Hematopoietic multipotent progenitor cell treated with erythropoietin and hydrocortisone succinate and interleukin-3 and kit ligand, for 8 days (in vitro differentiated cells): ENCODE measurements at regions not wholly inside any gene's neighbourhood (a gene's known extent, or its start where the extent isn't known, plus 50 kb on each side); places are given as distances from the start of the nearest gene placed in this dataset.

Experiments used
- DNase-seq: peaks from one replicate; pipeline ENCODE4 v3.0.0-alpha.2; 2015

GRCh38 chr9:134214386-134214765 lies 50.0 kb upstream of the RNU6ATAC start:
- DNase-seq, result no peak

GRCh38 chr9:134214766-134215419 lies 50.5 kb upstream of the RNU6ATAC start:
- DNase-seq, result no peak

- DNase-seq, result no peak
Measured at GRCh38 chr9:134215420-134215698, 51.0 kb upstream of the RNU6ATAC start.

- peak; percentile 7 for DNase-seq
Measured at GRCh38 chr9:134215699-134216448, 51.5 kb upstream of the RNU6ATAC start.

DNA sequence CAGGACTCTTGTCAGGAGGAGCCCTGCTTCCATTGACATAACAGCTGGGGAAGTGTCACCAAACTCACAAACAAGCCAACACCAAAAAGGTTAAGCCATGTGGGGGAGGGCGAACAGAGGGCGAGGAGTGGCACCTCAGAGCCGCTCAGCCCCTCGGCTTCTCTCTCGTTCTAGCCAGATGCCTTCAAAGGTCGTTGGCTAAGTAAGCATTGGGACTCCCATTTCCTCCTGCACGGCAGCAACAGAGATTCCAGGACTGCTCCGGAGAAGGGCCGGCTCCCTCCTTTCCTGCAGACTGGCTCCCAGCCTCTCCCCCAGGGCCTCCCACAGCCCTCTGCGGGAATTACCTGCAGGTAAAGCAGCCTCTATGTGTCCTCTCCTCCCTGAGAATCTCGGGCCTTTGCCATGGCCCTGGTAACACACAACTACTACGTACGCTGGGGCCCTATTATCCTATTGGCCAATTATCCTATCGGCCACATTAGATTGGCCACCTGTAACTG lies 52.1 kb upstream of the RNU6ATAC start:
- no peak for DNase-seq

- DNase-seq, result no peak
Measured at GRCh38 chr9:134216961-134217360, 52.6 kb upstream of the RNU6ATAC start.

- DNase-seq, result peak; percentile 35
Measured at GRCh38 chr9:134217431-134218210, 53.3 kb upstream of the RNU6ATAC start.

GRCh38 chr9:134218230-134218629 lies 53.9 kb upstream of the RNU6ATAC start:
- DNase-seq, result no peak

GRCh38 chr9:134219646-134220060 lies 55.3 kb upstream of the RNU6ATAC start:
- no peak for DNase-seq

GRCh38 chr9:134220311-134220710 lies 55.9 kb upstream of the RNU6ATAC start:
- no peak for DNase-seq

DNA sequence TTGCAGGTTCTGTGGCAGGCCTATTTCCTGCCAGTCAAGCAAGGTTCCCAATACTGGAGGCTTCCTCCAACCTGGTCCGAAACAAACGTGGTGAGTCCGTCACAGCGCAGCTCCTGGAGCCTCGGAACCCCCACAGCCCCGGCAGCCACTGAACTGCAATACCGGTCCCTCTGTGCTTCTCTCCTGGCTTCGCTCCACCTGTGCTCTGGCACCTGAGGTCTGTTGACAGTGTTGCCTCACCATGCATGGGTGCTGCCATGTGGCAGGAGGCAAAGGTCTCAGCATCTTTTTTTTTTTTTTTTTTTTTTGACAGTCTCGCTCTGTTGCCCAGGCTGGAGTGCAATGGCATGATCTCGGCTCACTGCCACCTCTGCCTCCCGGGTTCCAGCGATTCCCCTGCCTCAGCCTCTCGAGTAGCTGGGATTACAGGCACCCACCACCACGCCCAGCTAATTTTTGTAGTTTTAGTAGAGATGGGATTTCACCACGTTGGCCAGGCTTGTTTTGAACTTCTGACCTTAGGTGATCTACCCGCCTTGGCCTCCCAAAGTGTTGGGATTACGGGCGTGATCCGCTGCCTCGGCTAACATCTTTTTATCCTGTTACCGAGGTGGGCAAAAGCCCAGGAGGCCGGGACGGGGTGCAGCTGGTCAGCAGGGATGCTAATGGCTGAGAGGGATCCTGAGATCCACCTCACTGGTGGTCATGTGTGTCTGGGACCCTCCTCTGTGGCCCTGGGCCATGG lies 57.1 kb upstream of the RNU6ATAC start:
- DNase-seq, result no peak

- no peak for DNase-seq
Measured at GRCh38 chr9:134222018-134222573, 57.7 kb upstream of the RNU6ATAC start.

DNA sequence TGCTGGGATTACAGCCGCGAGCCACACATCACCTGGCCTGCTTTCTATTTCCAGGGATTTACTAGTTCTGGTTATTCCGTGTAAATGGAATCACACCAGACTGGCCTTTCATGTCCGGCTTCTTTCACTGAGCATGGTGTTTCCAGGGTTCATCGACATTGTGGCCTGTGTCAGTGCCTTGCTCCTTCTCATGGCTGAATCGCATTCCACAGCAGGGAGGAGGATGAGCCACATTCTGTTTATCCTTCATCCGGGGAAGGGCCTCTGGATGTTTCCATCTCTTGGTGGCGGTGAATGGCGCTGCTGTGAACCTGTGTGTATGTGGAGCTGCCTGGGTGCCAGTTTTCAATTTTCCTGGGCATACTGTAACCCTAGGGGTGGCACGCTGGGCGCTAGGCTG lies 58.7 kb upstream of the RNU6ATAC start:
- DNase-seq, result no peak

- DNase-seq, result no peak
Measured at GRCh38 chr9:134223591-134224122, 59.3 kb upstream of the RNU6ATAC start.

DNA sequence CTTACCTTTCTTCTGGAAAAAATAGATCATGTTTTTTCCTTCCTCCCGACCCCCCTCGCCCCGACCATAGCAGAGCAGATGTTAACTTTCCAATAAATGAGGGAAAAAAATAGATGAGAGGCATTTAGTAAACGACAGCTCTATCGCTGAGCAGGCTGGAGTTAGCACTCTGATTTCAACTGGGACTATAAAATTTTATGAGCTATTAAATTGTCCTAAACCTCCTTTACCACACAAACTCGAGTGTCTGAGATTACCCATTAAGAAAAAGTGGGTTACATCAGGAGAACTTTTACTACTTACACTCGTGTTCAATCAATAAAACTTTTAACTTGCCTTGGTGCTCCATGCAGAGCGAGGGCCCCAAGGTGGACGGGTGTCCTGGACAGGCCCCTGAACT lies 59.8 kb upstream of the RNU6ATAC start:
- no peak for DNase-seq

DNA sequence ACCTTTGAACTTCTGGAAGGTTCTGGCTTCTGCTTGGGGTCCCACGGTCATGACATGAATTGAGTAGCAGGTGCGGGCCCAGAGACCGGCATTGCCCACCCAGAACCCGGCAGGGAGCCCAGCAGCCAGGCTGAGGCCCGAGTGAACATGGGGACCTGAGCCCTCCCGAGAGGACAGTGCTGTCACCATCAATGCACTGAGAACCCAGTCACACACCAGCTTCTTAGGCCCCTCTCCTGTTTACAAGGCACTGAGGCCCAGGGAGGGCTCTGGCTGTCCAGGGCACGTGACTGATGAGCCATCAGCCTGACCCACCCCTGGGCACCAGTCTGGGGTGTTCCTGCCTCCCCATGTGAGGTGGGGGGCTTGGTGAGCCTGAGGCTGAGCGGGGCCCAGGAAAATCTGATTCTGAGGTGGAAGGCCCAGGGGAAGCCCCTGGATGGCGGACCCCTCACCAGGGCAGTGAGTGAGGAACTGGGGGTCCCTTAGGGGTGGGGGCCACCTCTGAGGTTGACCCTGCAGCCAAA lies 60.3 kb upstream of the RNU6ATAC start:
- DNase-seq, result no peak

- no peak for DNase-seq
Measured at GRCh38 chr9:134225186-134225585, 60.8 kb upstream of the RNU6ATAC start.

DNA sequence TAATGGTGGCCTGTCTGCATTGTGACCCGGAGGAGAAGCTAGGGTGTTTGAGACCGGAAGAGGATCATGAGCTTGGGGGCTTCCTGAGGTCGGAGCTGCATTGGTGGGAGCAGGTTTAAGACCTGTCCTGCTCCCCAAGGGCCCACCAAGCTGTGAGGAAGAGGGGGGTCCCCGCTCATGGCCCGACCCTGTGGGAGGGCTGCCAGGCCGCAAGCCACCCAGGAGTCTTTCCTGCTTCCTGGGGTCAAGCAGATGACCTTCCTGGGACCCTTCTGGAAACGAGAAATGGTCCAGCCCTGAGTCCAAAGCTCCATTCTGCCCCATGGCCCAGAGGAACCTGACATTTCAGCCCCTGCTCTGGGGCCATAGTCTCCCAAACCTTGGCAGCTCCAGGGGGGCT lies 61.5 kb upstream of the RNU6ATAC start:
- DNase-seq, result no peak

GRCh38 chr9:134226221-134226930 lies 62.0 kb upstream of the RNU6ATAC start:
- DNase-seq, result no peak

DNA sequence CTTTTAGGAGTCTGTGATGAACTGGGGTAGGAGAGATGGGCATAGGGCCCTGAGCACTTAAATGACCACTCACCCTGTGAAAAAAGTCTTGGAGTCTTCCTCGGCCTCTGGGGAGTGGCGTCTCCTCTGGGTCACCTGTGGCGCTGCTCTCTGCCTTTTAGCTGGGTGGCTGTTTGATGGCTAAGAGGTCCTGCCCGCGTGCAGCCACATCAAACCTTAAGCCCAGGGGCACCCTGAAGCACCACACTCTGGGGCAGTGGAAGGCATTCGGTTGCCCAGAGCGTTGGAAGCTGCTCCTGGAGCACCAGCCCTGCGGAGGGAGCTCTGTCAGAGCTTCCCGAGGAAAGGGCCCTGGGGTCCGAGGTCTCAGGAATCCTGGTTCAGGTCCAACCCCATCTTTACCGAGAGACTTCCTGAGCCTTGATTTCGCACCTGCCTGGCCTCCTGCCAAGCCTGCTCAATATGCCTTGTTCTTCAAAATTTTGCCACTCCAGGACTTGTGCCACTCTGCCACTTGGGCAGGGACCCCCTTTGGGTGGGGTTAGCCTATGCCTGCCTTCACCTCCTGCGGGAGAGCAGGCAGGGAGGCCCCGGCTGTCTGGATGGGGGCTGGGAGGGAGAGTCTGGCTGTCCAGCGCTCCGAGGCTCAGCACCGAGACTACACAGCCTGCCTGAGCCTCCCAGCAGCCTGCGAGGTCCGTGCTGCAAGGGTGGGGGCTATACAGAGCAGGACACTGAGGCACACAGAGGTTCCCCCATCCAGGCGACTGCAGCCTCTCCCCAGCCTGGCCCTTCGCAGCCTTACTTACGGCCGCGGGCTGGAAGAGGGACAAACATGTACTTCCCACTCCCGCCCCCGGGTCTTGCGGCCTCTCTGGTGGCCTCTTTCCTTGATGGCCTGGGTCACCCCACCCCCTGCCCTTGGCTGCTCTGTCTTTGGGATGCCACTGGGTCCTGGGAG lies 63.4 kb upstream of the RNU6ATAC start:
- DNase-seq, result no peak
